Peyer's patch (tissue), 4 donors: ENCODE measurements at regions not wholly inside any gene's neighbourhood (a gene's known extent, or its start where the extent isn't known, plus 50 kb on each side); places are given as distances from the start of the nearest gene placed in this dataset.

ENCODE experiments used
- POLR2A ChIP-seq, 2 donors: fragments of 450-650 bp; IDR thresholded peaks; one replicate each; pipeline ENCODE4 v1.5.1; 2017; ENCODE audit warnings: antibody characterized with exemption in 2 of 2, mild to moderate bottlenecking in 2 of 2, moderate library complexity in 2 of 2
- TF ChIP-seq, protein P1 (sequence below), 6 experiments: fragments of 450-650 bp in 4 of 6; fragments of 200-600 bp in 2 of 6; sonication (generic) in 1 of 6; IDR thresholded peaks; one replicate each; pipeline ENCODE4 v1.5.1; 2017 to 2019; ENCODE audit warnings: antibody characterized with exemption in 6 of 6, mild to moderate bottlenecking in 3 of 6, moderate library complexity in 1 of 6

DNA sequence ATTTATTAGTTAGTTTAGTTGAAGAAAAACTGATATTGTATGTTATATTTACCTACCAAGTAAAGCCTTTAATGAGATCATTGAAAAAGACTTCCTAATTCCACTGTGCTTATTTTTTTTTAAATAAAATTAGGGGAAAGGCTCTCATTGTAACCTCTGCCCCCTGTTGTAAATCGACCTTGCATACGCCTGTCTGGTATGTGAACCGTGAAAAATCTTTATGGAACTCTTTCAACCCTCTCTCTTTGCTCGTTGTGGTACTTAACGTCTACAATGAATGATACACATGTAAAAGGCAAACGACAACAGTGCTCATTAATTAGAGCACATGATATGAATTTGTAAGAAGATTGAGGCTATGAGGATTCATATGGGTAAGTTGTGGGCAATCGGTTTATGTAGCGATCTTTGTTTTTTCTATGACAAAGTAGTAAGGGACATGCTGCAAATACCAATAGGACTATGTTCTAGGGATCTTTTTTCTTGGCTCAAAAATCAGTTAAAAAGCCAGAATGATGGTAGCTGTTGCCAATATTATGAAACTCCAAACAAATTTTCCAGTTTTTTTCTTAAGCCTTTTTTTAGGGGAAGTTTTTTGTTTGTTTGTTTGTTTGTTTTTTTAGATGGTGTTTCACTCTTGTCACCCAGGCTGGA is 119.0 kb upstream of the MCHR2 start:
- TF ChIP-seq, protein P1, sequence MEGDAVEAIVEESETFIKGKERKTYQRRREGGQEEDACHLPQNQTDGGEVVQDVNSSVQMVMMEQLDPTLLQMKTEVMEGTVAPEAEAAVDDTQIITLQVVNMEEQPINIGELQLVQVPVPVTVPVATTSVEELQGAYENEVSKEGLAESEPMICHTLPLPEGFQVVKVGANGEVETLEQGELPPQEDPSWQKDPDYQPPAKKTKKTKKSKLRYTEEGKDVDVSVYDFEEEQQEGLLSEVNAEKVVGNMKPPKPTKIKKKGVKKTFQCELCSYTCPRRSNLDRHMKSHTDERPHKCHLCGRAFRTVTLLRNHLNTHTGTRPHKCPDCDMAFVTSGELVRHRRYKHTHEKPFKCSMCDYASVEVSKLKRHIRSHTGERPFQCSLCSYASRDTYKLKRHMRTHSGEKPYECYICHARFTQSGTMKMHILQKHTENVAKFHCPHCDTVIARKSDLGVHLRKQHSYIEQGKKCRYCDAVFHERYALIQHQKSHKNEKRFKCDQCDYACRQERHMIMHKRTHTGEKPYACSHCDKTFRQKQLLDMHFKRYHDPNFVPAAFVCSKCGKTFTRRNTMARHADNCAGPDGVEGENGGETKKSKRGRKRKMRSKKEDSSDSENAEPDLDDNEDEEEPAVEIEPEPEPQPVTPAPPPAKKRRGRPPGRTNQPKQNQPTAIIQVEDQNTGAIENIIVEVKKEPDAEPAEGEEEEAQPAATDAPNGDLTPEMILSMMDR (IDR thresholded peaks at IDR 0.05) = no peak
- TF ChIP-seq POLR2A (IDR thresholded peaks at IDR 0.05) = no peak
